Prostate gland (tissue), 2 donors: ENCODE measurements at regions not wholly inside any gene's neighbourhood (a gene's known extent, or its start where the extent isn't known, plus 50 kb on each side); places are given as distances from the start of the nearest gene placed in this dataset.

Source experiments
- CTCF ChIP-seq, 4 experiments: fragments of 200-600 bp in 2 of 4; fragments of 450-650 bp in 2 of 4; sonication (generic) in 2 of 4; IDR thresholded peaks; 1 replicate in 3 of 4; 2 replicates in 1 of 4; pipeline ENCODE4 v1.5.1; 2016 to 2019; ENCODE audit warnings: antibody characterized with exemption in 4 of 4, mild to moderate bottlenecking in 2 of 4, moderate library complexity in 2 of 4
- POLR2A ChIP-seq: fragments of 450-650 bp; IDR thresholded peaks from one replicate; pipeline ENCODE4 v1.6.1; 2016; ENCODE audit warnings: antibody characterized with exemption, mild to moderate bottlenecking
- POLR2AphosphoS5 ChIP-seq: sonication (generic); formaldehyde crosslinking; IDR thresholded peaks from one replicate; pipeline ENCODE4 v1.6.1; 2017; ENCODE audit warnings: antibody characterized with exemption

- TF ChIP-seq CTCF (IDR thresholded peaks at IDR 0.05) (no peak), POLR2AphosphoS5 (no peak), POLR2A (no peak)
These were observed 144.1 kb downstream of the CD8B2 start for GRCh38 chr2:106631281-106631680.
